ENCODE measurements at regions not wholly inside any gene's neighbourhood (a gene's known extent, or its start where the extent isn't known, plus 50 kb on each side); places are given as distances from the start of the nearest gene placed in this dataset.

DNA sequence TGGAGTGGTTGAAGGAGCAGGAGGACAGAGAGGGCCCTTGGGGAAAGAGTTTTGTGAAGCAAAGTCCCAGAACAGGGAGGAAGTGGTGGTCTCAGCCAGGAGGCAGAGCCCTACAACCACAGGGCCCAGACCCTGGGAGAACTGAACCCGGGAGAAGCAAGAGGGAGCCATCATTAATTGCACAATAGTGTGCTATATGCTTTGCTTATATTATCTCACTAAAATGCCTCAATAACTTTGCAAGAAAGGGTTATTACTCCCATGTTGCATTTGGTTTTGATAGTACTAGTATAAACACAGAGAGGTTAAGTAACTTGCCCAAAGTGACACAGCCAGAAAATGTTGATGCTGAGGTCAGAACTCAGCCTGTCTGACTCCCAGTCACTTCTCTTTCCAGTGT is 124.3 kb downstream of the FOXD2 start:
- ATAC-seq (replicated peaks; ENCODE audit: extremely low read depth, poor library complexity, severe bottlenecking) (no peak), DNase-seq (ENCODE audit: low spot score in 2 of 2) (no peak)
- no peak overlapping the region for H3K27ac Mint-ChIP-seq (ENCODE audit: low read depth)
- H3K4me3 Mint-ChIP-seq, result no peak overlapping the region
- H3K9me3 Mint-ChIP-seq, result no peaks in the 10 kb centered on the region
- no peaks in the 10 kb centered on the region for H3K36me3 Mint-ChIP-seq (ENCODE audit: insufficient read depth)
- H3K4me1 Mint-ChIP-seq, result no peaks in the 10 kb centered on the region
- peaks cover 53% of the 10 kb centered on the region for H3K27me3 Mint-ChIP-seq

- DNase-seq (ENCODE audit: low spot score in 2 of 2) (no peak), ATAC-seq (replicated peaks; ENCODE audit: extremely low read depth, poor library complexity, severe bottlenecking) (no peak)
- Mint-ChIP-seq H3K9me3 (no peaks in the 10 kb centered on the region), H3K4me1 (no peaks in the 10 kb centered on the region), H3K27me3 (peaks cover 54% of the 10 kb centered on the region), H3K4me3 (no peak overlapping the region), H3K27ac (ENCODE audit: low read depth) (no peak overlapping the region), H3K36me3 (ENCODE audit: insufficient read depth) (no peaks in the 10 kb centered on the region)
Measured at GRCh38 chr1:47562799-47563198, 125.0 kb downstream of the FOXD2 start.

GRCh38 chr1:47563201-47563600 is 125.4 kb downstream of the FOXD2 start:
- Mint-ChIP-seq H3K36me3 (ENCODE audit: insufficient read depth) (no peaks in the 10 kb centered on the region), H3K4me3 (no peak overlapping the region), H3K4me1 (no peaks in the 10 kb centered on the region), H3K9me3 (no peaks in the 10 kb centered on the region), H3K27me3 (peaks cover 58% of the 10 kb centered on the region), H3K27ac (ENCODE audit: low read depth) (no peak overlapping the region)
- no peak for ATAC-seq (replicated peaks; ENCODE audit: extremely low read depth, poor library complexity, severe bottlenecking)
- DNase-seq (ENCODE audit: low spot score in 2 of 2), result no peak

DNA sequence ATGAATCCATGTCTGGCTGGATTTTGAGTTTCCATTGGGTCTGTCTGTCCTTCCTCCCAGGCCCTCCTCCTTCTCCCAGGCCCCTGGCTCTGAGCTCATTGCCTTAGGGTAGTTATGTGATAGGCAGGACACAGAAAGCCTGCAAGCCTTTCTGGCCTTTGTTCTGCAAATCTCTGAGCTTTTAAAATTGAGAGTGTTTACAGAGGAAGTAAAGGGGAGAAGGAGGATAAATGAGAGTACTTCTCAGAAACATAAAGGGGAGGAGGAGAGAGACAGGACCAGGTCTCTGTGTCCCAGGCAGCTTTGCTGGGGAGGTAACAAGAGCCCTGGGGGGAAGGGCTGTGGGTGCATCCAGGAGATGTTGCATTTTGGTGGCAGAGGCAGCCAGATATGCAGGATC is 126.7 kb downstream of the FOXD2 start:
- Mint-ChIP-seq H3K27ac (ENCODE audit: low read depth) (no peak overlapping the region), H3K4me1 (no peaks in the 10 kb centered on the region), H3K36me3 (ENCODE audit: insufficient read depth) (no peaks in the 10 kb centered on the region), H3K9me3 (no peaks in the 10 kb centered on the region), H3K27me3 (peaks cover 62% of the 10 kb centered on the region), H3K4me3 (no peak overlapping the region)
- no peak for DNase-seq (ENCODE audit: low spot score in 2 of 2)
- no peak for ATAC-seq (replicated peaks; ENCODE audit: extremely low read depth, poor library complexity, severe bottlenecking)

DNA sequence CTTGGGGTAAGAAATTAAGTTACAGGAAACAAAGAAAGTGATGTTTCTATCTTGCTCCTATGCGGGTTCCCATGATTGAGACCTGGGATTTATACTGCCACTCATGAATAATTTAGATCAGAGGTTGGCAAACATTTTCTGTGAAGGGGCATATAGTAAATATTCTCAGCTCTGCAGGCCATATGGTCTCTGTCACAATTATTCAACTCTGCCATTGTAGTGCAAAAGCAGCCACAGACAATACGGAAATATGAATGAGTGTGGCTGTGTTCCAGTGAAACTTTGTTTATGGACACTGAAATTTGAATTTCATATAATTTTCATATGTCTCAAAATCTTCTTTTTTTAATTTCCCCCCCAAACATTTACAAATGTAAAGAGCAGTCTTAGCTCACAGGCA is 127.2 kb downstream of the FOXD2 start:
- Mint-ChIP-seq H3K4me3 (no peak overlapping the region), H3K4me1 (no peaks in the 10 kb centered on the region), H3K27me3 (peaks cover 66% of the 10 kb centered on the region), H3K9me3 (no peaks in the 10 kb centered on the region), H3K36me3 (ENCODE audit: insufficient read depth) (no peaks in the 10 kb centered on the region), H3K27ac (ENCODE audit: low read depth) (no peak overlapping the region)
- DNase-seq (ENCODE audit: low spot score in 2 of 2) (no peak), ATAC-seq (replicated peaks; ENCODE audit: extremely low read depth, poor library complexity, severe bottlenecking) (no peak)

DNA sequence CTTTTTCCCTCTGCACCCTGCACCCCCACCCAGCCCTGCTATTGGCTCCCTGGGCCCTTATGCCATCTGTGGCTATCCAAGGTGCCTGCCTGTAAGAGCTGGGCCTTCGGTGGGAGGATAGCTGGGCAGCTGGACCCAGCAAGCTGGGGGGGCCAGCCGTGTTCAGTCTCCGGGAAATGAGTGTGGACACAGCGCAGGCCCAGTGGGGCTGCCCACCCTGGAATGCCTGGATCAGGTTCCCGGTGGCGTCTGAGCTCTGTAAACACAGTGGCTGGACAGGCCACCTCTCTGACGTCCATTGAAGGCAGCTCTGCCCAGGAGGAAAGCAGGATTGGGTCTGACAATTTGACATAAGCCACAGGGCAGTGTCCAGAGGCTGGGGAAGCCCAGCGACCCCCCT is 127.8 kb downstream of the FOXD2 start:
- no peaks in the 10 kb centered on the region for H3K9me3 Mint-ChIP-seq
- H3K27me3 Mint-ChIP-seq, result peaks cover 66% of the 10 kb centered on the region
- no peak for DNase-seq (ENCODE audit: low spot score in 2 of 2)
- H3K27ac Mint-ChIP-seq (ENCODE audit: low read depth), result no peak overlapping the region
- no peak for ATAC-seq (replicated peaks; ENCODE audit: extremely low read depth, poor library complexity, severe bottlenecking)
- no peaks in the 10 kb centered on the region for H3K36me3 Mint-ChIP-seq (ENCODE audit: insufficient read depth)
- no peaks in the 10 kb centered on the region for H3K4me1 Mint-ChIP-seq
- H3K4me3 Mint-ChIP-seq, result no peak overlapping the region

- DNase-seq (ENCODE audit: low spot score in 2 of 2) (no peak), ATAC-seq (replicated peaks; ENCODE audit: extremely low read depth, poor library complexity, severe bottlenecking) (no peak)
- Mint-ChIP-seq H3K4me1 (no peaks in the 10 kb centered on the region), H3K9me3 (no peaks in the 10 kb centered on the region), H3K27me3 (peaks cover 57% of the 10 kb centered on the region), H3K4me3 (no peak overlapping the region), H3K36me3 (ENCODE audit: insufficient read depth) (no peaks in the 10 kb centered on the region), H3K27ac (ENCODE audit: low read depth) (no peak overlapping the region)
Measured at GRCh38 chr1:47568763-47569162, 130.9 kb downstream of the FOXD2 start.

GRCh38 chr1:47569261-47569660 is 131.4 kb downstream of the FOXD2 start:
- Mint-ChIP-seq H3K27me3 (peaks cover 57% of the 10 kb centered on the region), H3K4me3 (no peak overlapping the region), H3K27ac (ENCODE audit: low read depth) (no peak overlapping the region), H3K9me3 (no peaks in the 10 kb centered on the region), H3K4me1 (no peaks in the 10 kb centered on the region), H3K36me3 (ENCODE audit: insufficient read depth) (no peaks in the 10 kb centered on the region)
- ATAC-seq (replicated peaks; ENCODE audit: extremely low read depth, poor library complexity, severe bottlenecking) (no peak), DNase-seq (ENCODE audit: low spot score in 2 of 2) (no peak)

- H3K4me3 Mint-ChIP-seq, result no peak overlapping the region
- no peaks in the 10 kb centered on the region for H3K4me1 Mint-ChIP-seq
- no peaks in the 10 kb centered on the region for H3K9me3 Mint-ChIP-seq
- peaks cover 55% of the 10 kb centered on the region for H3K27me3 Mint-ChIP-seq
- H3K27ac Mint-ChIP-seq (ENCODE audit: low read depth), result no peak overlapping the region
- no peaks in the 10 kb centered on the region for H3K36me3 Mint-ChIP-seq (ENCODE audit: insufficient read depth)
- DNase-seq (ENCODE audit: low spot score in 2 of 2) (no peak), ATAC-seq (replicated peaks; ENCODE audit: extremely low read depth, poor library complexity, severe bottlenecking) (no peak)
Measured at GRCh38 chr1:47569681-47570470, 132.0 kb downstream of the FOXD2 start.

- Mint-ChIP-seq H3K4me1 (no peaks in the 10 kb centered on the region), H3K27me3 (peaks cover 67% of the 10 kb centered on the region), H3K36me3 (ENCODE audit: insufficient read depth) (no peaks in the 10 kb centered on the region), H3K27ac (ENCODE audit: low read depth) (no peak overlapping the region), H3K9me3 (no peaks in the 10 kb centered on the region), H3K4me3 (no peak overlapping the region)
- no peak for DNase-seq (ENCODE audit: low spot score in 2 of 2)
- no peak for ATAC-seq (replicated peaks; ENCODE audit: extremely low read depth, poor library complexity, severe bottlenecking)
Measured at GRCh38 chr1:47571161-47571560, 133.3 kb downstream of the FOXD2 start.

GRCh38 chr1:47571952-47572351 is 134.1 kb downstream of the FOXD2 start:
- no peak for ATAC-seq (replicated peaks; ENCODE audit: extremely low read depth, poor library complexity, severe bottlenecking)
- H3K36me3 Mint-ChIP-seq (ENCODE audit: insufficient read depth), result no peaks in the 10 kb centered on the region
- peaks cover 75% of the 10 kb centered on the region for H3K27me3 Mint-ChIP-seq
- DNase-seq (ENCODE audit: low spot score in 2 of 2), result no peak
- H3K27ac Mint-ChIP-seq (ENCODE audit: low read depth), result no peak overlapping the region
- no peaks in the 10 kb centered on the region for H3K9me3 Mint-ChIP-seq
- no peak overlapping the region for H3K4me3 Mint-ChIP-seq
- H3K4me1 Mint-ChIP-seq, result no peaks in the 10 kb centered on the region

DNA sequence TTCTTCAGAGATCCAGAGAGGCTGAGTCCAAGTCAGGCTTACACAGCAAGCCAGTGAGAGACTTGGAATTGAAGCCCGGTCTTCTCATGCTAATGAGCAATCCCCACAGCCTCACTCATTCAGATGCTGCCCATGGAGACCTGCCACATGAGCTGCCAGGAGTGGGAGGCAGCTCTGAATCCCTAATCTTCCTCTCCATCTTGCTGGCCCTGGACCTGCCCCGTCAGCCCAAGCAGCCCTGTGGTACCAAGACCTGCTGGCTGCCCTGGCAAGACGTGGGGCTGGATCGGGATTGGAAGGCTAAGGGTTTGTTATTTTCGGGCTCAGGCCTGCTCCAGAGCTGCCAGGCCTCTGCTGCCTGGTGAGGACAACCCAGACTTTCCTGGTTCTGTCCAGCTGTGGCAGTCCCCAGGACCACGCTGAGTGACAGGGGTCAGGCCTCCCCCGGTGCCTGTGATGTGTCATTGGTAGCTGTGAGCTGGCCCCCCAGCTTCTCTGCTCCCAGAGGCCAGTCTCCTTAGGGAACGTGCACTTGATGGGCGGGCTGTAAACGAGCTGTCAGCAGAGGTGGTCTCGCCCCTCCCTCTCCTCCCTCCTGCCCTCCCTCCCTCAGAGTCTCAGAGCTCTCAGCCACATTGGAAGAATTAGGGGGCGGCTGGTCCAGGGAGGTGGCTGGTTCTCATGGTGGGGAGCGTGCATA is 135.0 kb downstream of the FOXD2 start:
- Mint-ChIP-seq H3K27me3 (peaks cover 82% of the 10 kb centered on the region), H3K36me3 (ENCODE audit: insufficient read depth) (no peaks in the 10 kb centered on the region), H3K27ac (ENCODE audit: low read depth) (no peak overlapping the region), H3K9me3 (no peaks in the 10 kb centered on the region), H3K4me3 (no peak overlapping the region), H3K4me1 (no peaks in the 10 kb centered on the region)
- DNase-seq (ENCODE audit: low spot score in 2 of 2) (no peak), ATAC-seq (replicated peaks; ENCODE audit: extremely low read depth, poor library complexity, severe bottlenecking) (no peak)

GRCh38 chr1:47574451-47575165 is 136.8 kb downstream of the FOXD2 start:
- no peaks in the 10 kb centered on the region for H3K4me1 Mint-ChIP-seq
- no peak for DNase-seq (ENCODE audit: low spot score in 2 of 2)
- no peaks in the 10 kb centered on the region for H3K9me3 Mint-ChIP-seq
- peaks cover 76% of the 10 kb centered on the region for H3K27me3 Mint-ChIP-seq
- no peaks in the 10 kb centered on the region for H3K36me3 Mint-ChIP-seq (ENCODE audit: insufficient read depth)
- no peak overlapping the region for H3K4me3 Mint-ChIP-seq
- ATAC-seq (replicated peaks; ENCODE audit: extremely low read depth, poor library complexity, severe bottlenecking), result no peak
- H3K27ac Mint-ChIP-seq (ENCODE audit: low read depth), result no peak overlapping the region
